Keratinocyte (primary cell): ENCODE measurements at regions not wholly inside any gene's neighbourhood (a gene's known extent, or its start where the extent isn't known, plus 50 kb on each side); places are given as distances from the start of the nearest gene placed in this dataset.

Experiments used
- DNase-seq: peaks from one replicate; pipeline ENCODE4 v3.0.0-alpha.2; 2011; ENCODE audit warnings: low read depth, missing footprints, low spot score
- FAIRE-seq: peaks from 2 replicates; lab custom pipeline; 2011; peaks lifted over from hg19 to GRCh38; lab: Jason Lieb, UNC
- H2AFZ ChIP-seq: 2 replicates; pipeline ENCODE4 v1.6.0; 2012; ENCODE audit warnings: low read length, control low read depth, inconsistent platforms; ENCODE audit not compliant: control insufficient read depth
- H3K27ac ChIP-seq: 2 replicates; pipeline ENCODE4 v1.5.1; 2011; ENCODE audit warnings: low read length; ENCODE audit not compliant: control insufficient read depth, insufficient read depth
- H3K27me3 ChIP-seq: 3 replicates; pipeline ENCODE4 v1.6.0; 2011; ENCODE audit warnings: low read length; ENCODE audit not compliant: control insufficient read depth, insufficient read depth; ENCODE audit errors: extremely low read depth
- H3K36me3 ChIP-seq, 2 experiments: 2 replicates in 1 of 2; 3 replicates in 1 of 2; pipeline ENCODE4 v1.5.1; 2011; ENCODE audit warnings: low read length in 2 of 2, mild to moderate bottlenecking in 1 of 2; ENCODE audit not compliant: control insufficient read depth in 2 of 2, insufficient read depth in 2 of 2; ENCODE audit errors: extremely low read depth in 1 of 2
- H3K4me1 ChIP-seq: 3 replicates; pipeline ENCODE4 v1.5.1; 2011; ENCODE audit warnings: low read length; ENCODE audit not compliant: control insufficient read depth, insufficient read depth; ENCODE audit errors: extremely low read depth
- H3K4me2 ChIP-seq: 3 replicates; pipeline ENCODE4 v1.6.0; 2011; ENCODE audit warnings: low read depth, low read length; ENCODE audit not compliant: control insufficient read depth, insufficient read depth; ENCODE audit errors: extremely low read depth
- H3K4me3 ChIP-seq, 3 experiments: fragments of 200-600 bp in 1 of 3; sonication (generic) in 1 of 3; 2 replicates in 2 of 3; 3 replicates in 1 of 3; pipeline ENCODE4 v1.5.1; 2011 to 2016; ENCODE audit warnings: low read length in 3 of 3, mild to moderate bottlenecking in 3 of 3, control low read depth in 2 of 3, inconsistent platforms in 1 of 3, low read depth in 1 of 3, mixed read lengths in 1 of 3, mixed run types in 1 of 3, moderate library complexity in 1 of 3; ENCODE audit not compliant: control insufficient read depth in 2 of 3, insufficient read depth in 2 of 3; ENCODE audit errors: extremely low read depth in 1 of 3
- H3K79me2 ChIP-seq: 2 replicates; pipeline ENCODE4 v1.6.0; 2012; ENCODE audit warnings: low read length; ENCODE audit not compliant: control insufficient read depth, insufficient read depth
- H3K9ac ChIP-seq: 3 replicates; pipeline ENCODE4 v1.6.0; 2011; ENCODE audit warnings: low read length; ENCODE audit not compliant: control insufficient read depth, insufficient read depth; ENCODE audit errors: extremely low read depth
- H3K9me1 ChIP-seq: 3 replicates; pipeline ENCODE4 v1.6.0; 2011; ENCODE audit warnings: low read length; ENCODE audit not compliant: control insufficient read depth, insufficient read depth; ENCODE audit errors: extremely low read depth
- H3K9me3 ChIP-seq: 2 replicates; pipeline ENCODE4 v1.5.1; 2012; ENCODE audit warnings: low read depth, low read length; ENCODE audit not compliant: control insufficient read depth
- H4K20me1 ChIP-seq: 3 replicates; pipeline ENCODE4 v1.6.0; 2011; ENCODE audit warnings: low read length; ENCODE audit not compliant: control insufficient read depth, insufficient read depth; ENCODE audit errors: extremely low read depth
- EZH2 ChIP-seq: IDR thresholded peaks from one replicate; pipeline ENCODE4 v1.6.1; 2012; ENCODE audit warnings: inconsistent platforms, mild to moderate bottlenecking, low read length, moderate library complexity
- dilution Hi-C: fragments of 300-500 bp; cut with MboI; formaldehyde crosslinking; loops from one replicate; pipeline ENCODE4 v1.7.0; 2020; ENCODE audit warnings: low sequenced_read_pairs; ENCODE audit not compliant: extremely low pct_ligation_motif_present
- TF ChIP-seq, protein P1 (sequence below), 3 experiments: IDR thresholded peaks in 1 of 3; conservative IDR thresholded peaks in 1 of 3; optimal IDR thresholded peaks in 1 of 3; 2 replicates in 2 of 3; 3 replicates in 1 of 3; pipeline versions ENCODE3 to v1.5.1; 2011; ENCODE audit warnings: low read length in 3 of 3, mild to moderate bottlenecking in 3 of 3, moderate library complexity in 2 of 3, control low read depth in 1 of 3, inconsistent platforms in 1 of 3; ENCODE audit not compliant: insufficient read depth in 2 of 3; ENCODE audit errors: extremely low read depth in 1 of 3

DNA sequence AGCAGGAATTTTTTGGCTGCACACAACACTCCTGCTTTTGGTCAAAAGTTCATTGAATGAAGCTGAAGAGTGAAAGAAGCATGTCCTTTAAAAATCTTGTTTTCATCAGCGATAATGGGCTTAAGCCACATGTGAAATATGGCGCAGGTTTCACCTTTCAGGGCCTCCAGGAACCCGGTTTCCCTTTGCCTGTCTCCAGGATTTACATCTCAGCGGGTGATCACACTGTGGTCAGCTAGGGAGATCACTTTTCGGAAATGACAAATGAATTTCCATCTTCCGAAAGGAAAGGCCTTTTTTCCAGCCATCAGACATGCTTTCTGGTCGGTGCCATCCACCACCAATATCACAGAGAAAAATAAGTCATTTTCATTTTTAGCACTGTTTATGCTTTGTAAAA, 727.1 kb upstream of the TBX3 start:
- FAIRE-seq: no peak
- Histone ChIP-seq H2AFZ (no peak overlapping the region), H3K79me2 (no peaks in the 10 kb centered on the region), H4K20me1 (no peaks in the 10 kb centered on the region), H3K9me3 (no peaks in the 10 kb centered on the region), H3K27ac (no peak overlapping the region), H3K9me1 (no peaks in the 10 kb centered on the region), H3K4me1 (peaks cover 7% of the 10 kb centered on the region), H3K36me3 (no peaks in the 10 kb centered on the region), H3K4me3 (no peak overlapping the region), H3K9ac (no peak overlapping the region), H3K27me3 (no peaks in the 10 kb centered on the region), H3K4me2 (no peak overlapping the region)
- dilution Hi-C loops: no loop called here
- DNase-seq: no peak
- no peak for TF ChIP-seq EZH2
- TF ChIP-seq, protein P1, sequence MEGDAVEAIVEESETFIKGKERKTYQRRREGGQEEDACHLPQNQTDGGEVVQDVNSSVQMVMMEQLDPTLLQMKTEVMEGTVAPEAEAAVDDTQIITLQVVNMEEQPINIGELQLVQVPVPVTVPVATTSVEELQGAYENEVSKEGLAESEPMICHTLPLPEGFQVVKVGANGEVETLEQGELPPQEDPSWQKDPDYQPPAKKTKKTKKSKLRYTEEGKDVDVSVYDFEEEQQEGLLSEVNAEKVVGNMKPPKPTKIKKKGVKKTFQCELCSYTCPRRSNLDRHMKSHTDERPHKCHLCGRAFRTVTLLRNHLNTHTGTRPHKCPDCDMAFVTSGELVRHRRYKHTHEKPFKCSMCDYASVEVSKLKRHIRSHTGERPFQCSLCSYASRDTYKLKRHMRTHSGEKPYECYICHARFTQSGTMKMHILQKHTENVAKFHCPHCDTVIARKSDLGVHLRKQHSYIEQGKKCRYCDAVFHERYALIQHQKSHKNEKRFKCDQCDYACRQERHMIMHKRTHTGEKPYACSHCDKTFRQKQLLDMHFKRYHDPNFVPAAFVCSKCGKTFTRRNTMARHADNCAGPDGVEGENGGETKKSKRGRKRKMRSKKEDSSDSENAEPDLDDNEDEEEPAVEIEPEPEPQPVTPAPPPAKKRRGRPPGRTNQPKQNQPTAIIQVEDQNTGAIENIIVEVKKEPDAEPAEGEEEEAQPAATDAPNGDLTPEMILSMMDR (optimal IDR thresholded peaks at IDR 0.05 in 1 of 3, IDR thresholded peaks at IDR 0.05 in 1 of 3, conservative IDR thresholded peaks at IDR 0.05 in 1 of 3; ENCODE audit: extremely low read depth in 1 of 3, insufficient read depth in 2 of 3, low read length in 3 of 3): no peak

DNA sequence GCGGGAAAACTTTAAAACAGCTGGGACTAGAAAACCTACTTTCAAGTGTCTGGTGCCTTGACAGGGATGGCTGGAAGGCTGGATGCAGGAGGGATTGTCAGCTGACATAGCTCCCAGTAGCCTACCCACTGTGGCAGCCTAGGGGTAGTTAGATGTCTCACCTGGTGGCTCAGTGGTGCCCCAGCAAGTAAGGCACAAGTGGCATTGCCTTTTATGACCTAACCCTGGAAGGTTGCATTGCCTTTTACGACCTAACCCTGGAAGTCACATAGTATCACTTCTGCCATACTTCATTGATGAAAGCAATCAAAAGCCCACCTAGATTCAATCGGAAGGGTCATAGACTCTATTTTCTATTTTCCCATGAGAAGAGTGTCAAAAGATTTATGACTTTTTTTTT, 724.7 kb upstream of the TBX3 start:
- H3K9ac ChIP-seq: no peak overlapping the region
- H3K9me3 ChIP-seq: no peaks in the 10 kb centered on the region
- H3K9me1 ChIP-seq: no peaks in the 10 kb centered on the region
- dilution Hi-C loops: no loop called here
- TF ChIP-seq, protein P1 (optimal IDR thresholded peaks at IDR 0.05 in 1 of 3, IDR thresholded peaks at IDR 0.05 in 1 of 3, conservative IDR thresholded peaks at IDR 0.05 in 1 of 3; ENCODE audit: extremely low read depth in 1 of 3, insufficient read depth in 2 of 3, low read length in 3 of 3): no peak
- no peak for TF ChIP-seq EZH2
- no peaks in the 10 kb centered on the region for H3K36me3 ChIP-seq
- H3K27me3 ChIP-seq: no peaks in the 10 kb centered on the region
- H3K4me3 ChIP-seq: no peak overlapping the region
- H4K20me1 ChIP-seq: no peaks in the 10 kb centered on the region
- H2AFZ ChIP-seq: no peak overlapping the region
- H3K79me2 ChIP-seq: no peaks in the 10 kb centered on the region
- no peak for FAIRE-seq
- no peak overlapping the region for H3K4me2 ChIP-seq
- no peak for DNase-seq
- H3K27ac ChIP-seq: no peak overlapping the region
- peaks cover 16% of the 10 kb centered on the region for H3K4me1 ChIP-seq
